Endothelial cell of umbilical vein (primary cell): ENCODE measurements at regions not wholly inside any gene's neighbourhood (a gene's known extent, or its start where the extent isn't known, plus 50 kb on each side); places are given as distances from the start of the nearest gene placed in this dataset.

ENCODE experiments used
- CTCF ChIP-seq, 2 donors: IDR thresholded peaks; 1 replicate in 1 of 2; 2 replicates in 1 of 2; pipeline ENCODE4 v1.5.1; 2011; ENCODE audit warnings: low read length in 2 of 2, mild to moderate bottlenecking in 2 of 2, moderate library complexity in 2 of 2, control low read depth in 1 of 2, inconsistent platforms in 1 of 2, low read depth in 1 of 2; ENCODE audit not compliant: insufficient read depth in 1 of 2; ENCODE audit errors: extremely low read depth in 1 of 2
- JUN ChIP-seq: IDR thresholded peaks from 2 replicates; pipeline ENCODE4 v1.6.1; 2011; ENCODE audit warnings: borderline replicate concordance, low read depth; ENCODE audit not compliant: insufficient read length, insufficient read depth
- POLR2A ChIP-seq: IDR thresholded peaks from 2 replicates; pipeline ENCODE4 v1.6.1; 2012; ENCODE audit warnings: low read depth, mild to moderate bottlenecking, control low read depth, low read length
- POLR2AphosphoS5 ChIP-seq: IDR thresholded peaks from 2 replicates; pipeline ENCODE4 v1.6.1; 2012; ENCODE audit warnings: low read depth, mild to moderate bottlenecking, control low read depth, low read length, moderate library complexity; ENCODE audit not compliant: insufficient read depth
- TF ChIP-seq, protein P1 (sequence below): IDR thresholded peaks from 2 replicates; pipeline ENCODE4 v1.6.1; 2011; ENCODE audit not compliant: insufficient read depth, insufficient read length

- no peak for TF ChIP-seq CTCF (IDR thresholded peaks at IDR 0.05; ENCODE audit: extremely low read depth in 1 of 2, insufficient read depth in 1 of 2, low read depth in 1 of 2, low read length in 2 of 2)
- TF ChIP-seq POLR2A: no peak
- no peak for TF ChIP-seq POLR2AphosphoS5
- TF ChIP-seq, protein P1, sequence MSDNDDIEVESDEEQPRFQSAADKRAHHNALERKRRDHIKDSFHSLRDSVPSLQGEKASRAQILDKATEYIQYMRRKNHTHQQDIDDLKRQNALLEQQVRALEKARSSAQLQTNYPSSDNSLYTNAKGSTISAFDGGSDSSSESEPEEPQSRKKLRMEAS: no peak
- TF ChIP-seq JUN: no peak
These were observed 183.6 kb downstream of the SHOX2 start for GRCh38 chr3:157922614-157923013.
